IPS-NIHi11 (cell line): ENCODE measurements at regions not wholly inside any gene's neighbourhood (a gene's known extent, or its start where the extent isn't known, plus 50 kb on each side); places are given as distances from the start of the nearest gene placed in this dataset.
"Not testable (repeated sequence)": the region's sequence is repeated elsewhere in the genome, so short reads cannot be mapped to it uniquely, and the experiment has no call there.

Experiments
- DNase-seq: peaks from one replicate; pipeline ENCODE4 v3.0.0; 2012; ENCODE audit warnings: mixed read lengths, low spot score

GRCh38 chr9:104269996-104270963, 176.2 kb downstream of the SMC2 start:
- no peak for DNase-seq

- DNase-seq, result no peak
These were observed 182.7 kb downstream of the SMC2 start for GRCh38 chr9:104276709-104277245.

- DNase-seq, result no peak
These were observed 184.9 kb downstream of the SMC2 start for GRCh38 chr9:104278929-104279496.

GRCh38 chr9:104279535-104280177, 185.5 kb downstream of the SMC2 start:
- DNase-seq, result no peak

- DNase-seq, result no peak
These were observed 186.1 kb downstream of the SMC2 start for GRCh38 chr9:104280178-104280560.

- DNase-seq, result no peak
These were observed 186.6 kb downstream of the SMC2 start for GRCh38 chr9:104280711-104281110.

GRCh38 chr9:104286187-104286586, 192.1 kb downstream of the SMC2 start:
- no peak for DNase-seq

GRCh38 chr9:104286799-104287198, 192.7 kb downstream of the SMC2 start:
- DNase-seq, result no peak

GRCh38 chr9:104287253-104287878, 193.3 kb downstream of the SMC2 start:
- no peak for DNase-seq

GRCh38 chr9:104293877-104294276, 199.8 kb downstream of the SMC2 start:
- DNase-seq, result no peak

GRCh38 chr9:104300124-104300523, 203.9 kb upstream of the OR13F1 start:
- no peak for DNase-seq

GRCh38 chr9:104301755-104302154, 202.3 kb upstream of the OR13F1 start:
- no peak for DNase-seq

- no peak for DNase-seq
These were observed 201.3 kb upstream of the OR13F1 start for GRCh38 chr9:104302775-104303174.

GRCh38 chr9:104304925-104305324, 199.1 kb upstream of the OR13F1 start:
- no peak for DNase-seq

- no peak for DNase-seq
These were observed 190.5 kb upstream of the OR13F1 start for GRCh38 chr9:104313396-104314110.

GRCh38 chr9:104316201-104317009, 187.7 kb upstream of the OR13F1 start:
- not testable (repeated sequence) for DNase-seq

- no peak for DNase-seq
These were observed 184.9 kb upstream of the OR13F1 start for GRCh38 chr9:104319198-104319597.

GRCh38 chr9:104319685-104320084, 184.4 kb upstream of the OR13F1 start:
- DNase-seq, result no peak

GRCh38 chr9:104322596-104322995, 181.5 kb upstream of the OR13F1 start:
- DNase-seq, result no peak

- DNase-seq, result not testable (repeated sequence)
These were observed 179.9 kb upstream of the OR13F1 start for GRCh38 chr9:104323967-104324694.
